ENCODE measurements at regions not wholly inside any gene's neighbourhood (a gene's known extent, or its start where the extent isn't known, plus 50 kb on each side); places are given as distances from the start of the nearest gene placed in this dataset.

DNA sequence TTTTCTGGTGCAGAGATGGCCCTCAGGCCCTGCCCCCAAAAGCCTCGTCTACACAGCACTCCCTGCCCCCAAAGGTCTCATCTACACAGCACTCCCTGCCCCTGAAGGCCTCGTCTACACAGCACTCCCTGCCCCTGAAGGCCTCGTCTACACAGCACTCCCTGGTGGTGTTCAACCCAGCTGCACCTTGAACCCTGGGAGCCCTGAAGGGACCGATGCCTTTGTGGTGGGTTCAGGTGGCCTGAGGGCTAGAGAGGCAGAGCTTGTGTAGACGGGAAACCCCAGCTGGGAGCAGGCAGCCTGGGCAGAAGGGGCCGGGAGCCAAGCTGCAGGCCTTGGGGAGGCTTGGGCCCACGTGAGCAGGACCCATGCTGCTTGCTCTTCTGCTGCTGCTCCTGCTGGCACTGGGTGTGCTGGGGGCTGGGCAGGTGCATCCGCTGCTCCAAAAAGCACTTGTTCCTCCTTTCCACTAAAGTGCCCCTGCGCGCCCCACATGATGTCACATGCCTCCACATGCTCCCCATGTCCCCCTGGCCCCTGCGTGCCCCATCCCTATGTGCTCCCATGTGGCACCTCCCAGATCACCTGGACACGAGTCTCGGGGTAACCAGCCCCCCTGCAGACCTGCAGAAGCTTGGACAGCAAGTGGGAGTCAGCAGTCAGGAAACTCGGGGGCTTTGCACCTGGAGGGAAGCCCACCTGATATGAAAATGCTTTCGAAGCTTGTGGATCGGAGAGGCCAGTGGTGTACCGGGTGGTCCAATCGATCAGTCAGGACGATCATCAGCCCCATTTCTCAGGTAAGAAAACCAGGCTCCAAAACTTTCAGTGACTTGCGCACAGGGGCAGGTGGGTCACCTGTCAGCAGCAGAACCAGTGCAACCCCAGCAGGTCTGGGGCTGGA is 94.9 kb upstream of the CTDP1 start:
- no peaks in the 10 kb centered on the region for H3K27me3 Mint-ChIP-seq
- CTCF ChIA-PET: no interaction called here
- peaks cover 0 to 5% (median 0%) of the 10 kb centered on the region in 7 donors for H3K4me1 Mint-ChIP-seq
- no peak overlapping the region for H3K27ac ChIP-seq (ENCODE audit: low read depth, low read length)
- no peaks in the 10 kb centered on the region for H3K27me3 ChIP-seq (ENCODE audit: control insufficient read depth in 2 of 2, insufficient read depth in 2 of 2, low read length in 2 of 2)
- peaks cover 0 to 5% (median 0%) of the 10 kb centered on the region in 11 donors for H3K9me3 Mint-ChIP-seq
- H3K4me3 ChIP-seq (ENCODE audit: low read length): no peak overlapping the region
- POLR2A ChIA-PET: no interaction called here
- H3K36me3 Mint-ChIP-seq: no peaks in the 10 kb centered on the region
- intact Hi-C loops (cut with micrococcal nuclease): no loop called here
- no peak overlapping the region for H3K4me3 Mint-ChIP-seq
- no peaks in the 10 kb centered on the region for H3K4me1 ChIP-seq (ENCODE audit: control insufficient read depth in 2 of 2, insufficient read depth in 2 of 2, low read length in 2 of 2)
- no peak for ATAC-seq
- H3K9me3 ChIP-seq (ENCODE audit: control insufficient read depth in 2 of 3, low read length in 3 of 3): no peaks in the 10 kb centered on the region
- no peak overlapping the region for H3K27ac Mint-ChIP-seq
- DNase-seq: no peak
- no peaks in the 10 kb centered on the region for H3K36me3 ChIP-seq (ENCODE audit: control insufficient read depth in 2 of 3, insufficient read depth in 3 of 3, low read length in 3 of 3)

DNA sequence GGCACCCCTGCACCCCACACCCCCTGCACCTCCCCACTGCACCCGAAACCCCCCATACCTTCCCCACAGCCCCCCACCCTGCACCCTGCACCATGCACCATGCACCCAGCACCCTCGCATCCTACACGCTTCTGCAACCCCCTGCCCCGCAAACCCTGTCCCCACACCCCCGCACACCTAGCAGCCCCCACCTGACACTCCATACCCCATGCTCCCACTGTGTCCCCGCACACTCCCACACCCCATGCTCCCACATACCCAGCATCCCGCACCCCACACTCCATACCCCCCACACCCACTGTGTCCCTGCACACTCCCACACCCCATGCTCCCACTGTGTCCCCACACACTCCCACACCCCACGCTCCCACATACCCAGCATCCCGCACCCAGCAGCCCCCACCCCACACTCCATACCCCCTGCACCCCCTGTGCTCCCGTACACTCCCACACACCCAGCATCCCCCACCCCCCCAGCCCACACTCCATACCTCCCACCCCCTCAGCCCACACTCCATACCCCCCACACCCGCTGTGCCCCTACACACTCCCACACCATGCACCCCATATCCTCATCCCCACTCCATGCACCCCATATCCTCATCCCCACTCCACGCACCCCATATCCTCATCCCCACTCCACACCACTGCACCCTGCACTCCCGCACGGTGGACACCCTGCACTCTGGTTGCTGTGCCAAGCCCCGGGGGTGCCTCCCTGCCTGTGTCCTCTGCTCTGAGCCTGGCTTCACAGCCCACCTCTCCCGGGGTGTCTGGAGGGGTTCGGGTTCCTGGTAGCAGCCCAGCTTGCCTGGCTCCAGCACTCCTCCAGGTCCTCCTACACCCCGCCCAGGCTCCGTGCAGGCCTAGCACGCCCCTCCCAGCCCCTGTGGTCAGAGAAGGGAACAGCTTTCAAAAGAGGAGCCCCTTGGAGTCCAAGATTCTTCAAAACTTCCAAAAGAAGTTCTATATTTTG is 93.9 kb upstream of the CTDP1 start:
- Mint-ChIP-seq H3K36me3 (no peaks in the 10 kb centered on the region), H3K4me3 (no peak overlapping the region), H3K9me3 (peaks cover 0 to 5% (median 0%) of the 10 kb centered on the region in 11 donors), H3K4me1 (peaks cover 0 to 5% (median 0%) of the 10 kb centered on the region in 7 donors), H3K27ac (no peak overlapping the region), H3K27me3 (no peaks in the 10 kb centered on the region)
- DNase-seq (no peak), ATAC-seq (no peak)
- intact Hi-C loops (cut with micrococcal nuclease): no loop called here
- Histone ChIP-seq H3K9me3 (ENCODE audit: control insufficient read depth in 2 of 3, low read length in 3 of 3) (no peaks in the 10 kb centered on the region), H3K27ac (ENCODE audit: low read depth, low read length) (no peak overlapping the region), H3K36me3 (ENCODE audit: control insufficient read depth in 2 of 3, insufficient read depth in 3 of 3, low read length in 3 of 3) (no peaks in the 10 kb centered on the region), H3K4me1 (ENCODE audit: control insufficient read depth in 2 of 2, insufficient read depth in 2 of 2, low read length in 2 of 2) (no peaks in the 10 kb centered on the region), H3K4me3 (ENCODE audit: low read length) (no peak overlapping the region), H3K27me3 (ENCODE audit: control insufficient read depth in 2 of 2, insufficient read depth in 2 of 2, low read length in 2 of 2) (no peaks in the 10 kb centered on the region)
- CTCF ChIA-PET: no interaction called here
- POLR2A ChIA-PET: no interaction called here

DNA sequence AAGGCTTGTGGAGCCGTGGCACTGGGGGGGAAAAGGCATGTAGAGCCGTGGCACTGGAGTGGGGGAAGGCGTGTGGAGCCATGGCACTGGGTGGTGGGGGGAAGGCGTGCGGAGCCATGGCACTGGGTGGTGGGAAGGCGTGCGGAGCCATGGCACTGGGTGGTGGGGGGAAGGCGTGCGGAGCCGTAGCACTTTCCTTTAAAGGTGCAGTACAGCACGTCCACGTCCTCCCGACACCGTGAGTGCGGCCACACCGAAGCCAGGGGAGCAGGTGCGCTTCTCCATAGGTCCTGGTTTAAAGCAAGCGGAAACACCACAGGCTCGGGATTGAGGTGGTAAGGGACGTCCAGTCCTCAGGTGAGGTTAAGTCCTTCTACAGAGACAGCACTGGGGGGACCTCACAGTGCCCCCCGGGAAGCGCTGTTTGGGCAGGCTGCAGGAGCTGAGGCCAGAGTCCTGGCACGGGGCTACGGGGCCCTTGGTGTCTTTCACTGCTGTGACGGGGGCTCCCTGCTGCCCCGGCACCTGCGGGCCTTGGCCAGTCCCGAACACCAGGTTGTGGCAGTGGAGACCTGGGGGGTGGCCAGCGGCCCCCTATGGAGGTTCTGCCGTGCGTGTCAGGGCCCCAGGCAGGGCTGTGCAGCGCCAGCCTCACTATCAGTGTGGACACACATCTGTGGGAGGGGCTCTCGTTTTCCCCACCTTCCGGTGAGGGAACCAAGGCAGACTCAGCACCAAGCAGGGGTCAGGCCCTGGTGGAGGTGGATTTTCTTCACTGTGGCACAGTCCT is 93.0 kb upstream of the CTDP1 start:
- POLR2A ChIA-PET: no interaction called here
- Histone ChIP-seq H3K4me3 (ENCODE audit: low read length) (no peak overlapping the region), H3K36me3 (ENCODE audit: control insufficient read depth in 2 of 3, insufficient read depth in 3 of 3, low read length in 3 of 3) (no peaks in the 10 kb centered on the region), H3K27me3 (ENCODE audit: control insufficient read depth in 2 of 2, insufficient read depth in 2 of 2, low read length in 2 of 2) (no peaks in the 10 kb centered on the region), H3K9me3 (ENCODE audit: control insufficient read depth in 2 of 3, low read length in 3 of 3) (no peaks in the 10 kb centered on the region), H3K4me1 (ENCODE audit: control insufficient read depth in 2 of 2, insufficient read depth in 2 of 2, low read length in 2 of 2) (no peaks in the 10 kb centered on the region), H3K27ac (ENCODE audit: low read depth, low read length) (no peak overlapping the region)
- intact Hi-C loops (cut with micrococcal nuclease): no loop called here
- CTCF ChIA-PET: no interaction called here
- H3K36me3 Mint-ChIP-seq: no peaks in the 10 kb centered on the region
- no peak overlapping the region for H3K27ac Mint-ChIP-seq
- no peak overlapping the region for H3K4me3 Mint-ChIP-seq
- DNase-seq (no peak), ATAC-seq (no peak)
- peaks cover 0 to 5% (median 0%) of the 10 kb centered on the region in 7 donors for H3K4me1 Mint-ChIP-seq
- H3K9me3 Mint-ChIP-seq: peaks cover 0 to 5% (median 0%) of the 10 kb centered on the region in 11 donors
- H3K27me3 Mint-ChIP-seq: no peaks in the 10 kb centered on the region

DNA sequence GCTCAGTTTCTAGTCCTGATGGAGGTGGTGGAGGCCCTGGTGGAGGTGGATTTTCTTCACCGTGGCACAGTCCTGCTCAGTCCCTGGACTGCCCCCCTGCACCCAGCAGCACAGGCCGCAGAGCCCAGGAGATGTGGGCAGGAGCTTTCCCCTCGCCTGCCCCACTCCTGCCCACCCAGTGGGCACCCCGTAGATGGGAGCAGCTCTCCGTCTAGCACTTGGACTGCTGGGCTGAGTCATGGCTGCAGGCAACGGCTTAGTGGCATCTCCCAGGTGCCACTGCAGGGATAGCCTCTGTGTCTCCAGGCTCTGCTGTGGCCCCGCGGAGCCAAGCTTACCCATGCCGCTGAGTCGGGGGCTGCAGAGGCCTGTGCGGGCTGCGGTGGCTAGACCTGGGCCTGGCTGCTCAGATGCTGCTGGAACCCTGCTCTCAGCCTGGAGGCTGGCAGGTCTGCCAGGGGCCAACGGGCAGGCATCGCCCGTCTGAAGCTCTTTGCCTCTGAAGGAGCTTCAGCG is 92.3 kb upstream of the CTDP1 start:
- H3K9me3 ChIP-seq (ENCODE audit: control insufficient read depth in 2 of 3, low read length in 3 of 3): no peaks in the 10 kb centered on the region
- POLR2A ChIA-PET: no interaction called here
- Mint-ChIP-seq H3K9me3 (peaks cover 0 to 5% (median 0%) of the 10 kb centered on the region in 11 donors), H3K4me1 (peaks cover 0 to 5% (median 0%) of the 10 kb centered on the region in 7 donors), H3K36me3 (no peaks in the 10 kb centered on the region), H3K27me3 (peaks cover 0 to 3% (median 0%) of the 10 kb centered on the region in 5 donors), H3K27ac (no peak overlapping the region), H3K4me3 (no peak overlapping the region)
- H3K27me3 ChIP-seq (ENCODE audit: control insufficient read depth in 2 of 2, insufficient read depth in 2 of 2, low read length in 2 of 2): no peaks in the 10 kb centered on the region
- H3K4me3 ChIP-seq (ENCODE audit: low read length): no peak overlapping the region
- DNase-seq (no peak), ATAC-seq (no peak)
- CTCF ChIA-PET: no interaction called here
- no peaks in the 10 kb centered on the region for H3K4me1 ChIP-seq (ENCODE audit: control insufficient read depth in 2 of 2, insufficient read depth in 2 of 2, low read length in 2 of 2)
- H3K36me3 ChIP-seq (ENCODE audit: control insufficient read depth in 2 of 3, insufficient read depth in 3 of 3, low read length in 3 of 3): no peaks in the 10 kb centered on the region
- no peak overlapping the region for H3K27ac ChIP-seq (ENCODE audit: low read depth, low read length)
- intact Hi-C loops (cut with micrococcal nuclease): no loop called here

DNA sequence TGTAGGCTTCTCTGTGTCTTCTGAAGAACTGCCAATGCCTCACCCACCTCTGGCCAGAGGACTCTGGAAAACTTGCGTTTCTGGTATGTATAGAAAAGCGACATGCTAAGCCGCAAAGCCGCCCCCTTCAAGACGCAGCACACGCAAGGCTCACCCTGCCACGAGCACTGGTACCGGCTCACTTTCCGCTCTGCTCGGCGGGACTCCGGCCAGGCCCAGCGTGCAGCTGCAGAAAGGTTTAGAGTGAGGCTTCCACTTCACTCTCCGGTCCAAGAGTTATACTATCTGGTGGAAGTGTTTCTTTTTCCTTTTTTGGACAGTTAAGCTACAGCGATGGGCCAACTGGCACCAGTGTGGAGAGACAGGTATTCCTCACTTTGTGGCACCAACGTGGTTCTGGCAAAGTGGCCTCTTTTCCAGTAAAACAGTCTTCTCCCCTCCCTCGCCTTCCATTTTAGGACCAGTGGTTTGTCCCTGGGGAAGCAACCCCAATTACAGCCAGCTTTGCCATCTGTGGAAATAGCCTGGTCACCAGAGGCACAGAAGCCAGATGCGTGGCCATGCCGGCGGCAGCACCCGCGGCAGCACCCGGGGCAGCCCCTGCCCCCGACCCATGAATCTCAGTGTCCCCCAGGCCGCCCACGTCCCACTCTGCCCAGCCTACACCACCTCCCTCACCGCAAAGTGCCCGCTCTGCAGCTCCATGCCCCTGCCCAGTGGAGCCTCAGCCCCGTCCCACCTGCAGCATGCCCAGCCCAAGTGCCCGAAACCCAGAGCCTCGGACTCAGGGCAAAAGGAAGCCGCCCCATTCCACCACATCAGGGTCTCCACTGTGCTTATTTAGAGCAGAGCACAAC is 91.6 kb upstream of the CTDP1 start:
- peaks cover 0 to 5% (median 0%) of the 10 kb centered on the region in 7 donors for H3K4me1 Mint-ChIP-seq
- ChIA-PET CTCF (no interaction called here), POLR2A (no interaction called here)
- ATAC-seq (no peak), DNase-seq (no peak)
- Histone ChIP-seq H3K27me3 (ENCODE audit: control insufficient read depth in 2 of 2, insufficient read depth in 2 of 2, low read length in 2 of 2) (no peaks in the 10 kb centered on the region), H3K4me3 (ENCODE audit: low read length) (no peak overlapping the region), H3K9me3 (ENCODE audit: control insufficient read depth in 2 of 3, low read length in 3 of 3) (no peaks in the 10 kb centered on the region), H3K4me1 (ENCODE audit: control insufficient read depth in 2 of 2, insufficient read depth in 2 of 2, low read length in 2 of 2) (no peaks in the 10 kb centered on the region), H3K36me3 (ENCODE audit: control insufficient read depth in 2 of 3, insufficient read depth in 3 of 3, low read length in 3 of 3) (no peaks in the 10 kb centered on the region), H3K27ac (ENCODE audit: low read depth, low read length) (no peak overlapping the region)
- H3K27me3 Mint-ChIP-seq: peaks cover 0 to 9% (median 0%) of the 10 kb centered on the region in 5 donors
- intact Hi-C loops (cut with micrococcal nuclease): no loop called here
- H3K36me3 Mint-ChIP-seq: peaks cover 0 to 3% (median 0%) of the 10 kb centered on the region in 5 donors
- H3K4me3 Mint-ChIP-seq: no peak overlapping the region
- peaks cover 0 to 8% (median 2%) of the 10 kb centered on the region in 11 donors for H3K9me3 Mint-ChIP-seq
- no peak overlapping the region for H3K27ac Mint-ChIP-seq

All from naive thymus-derived CD4-positive, alpha-beta T cell (primary cell).